ENCODE measurements at regions not wholly inside any gene's neighbourhood (a gene's known extent, or its start where the extent isn't known, plus 50 kb on each side); places are given as distances from the start of the nearest gene placed in this dataset.

DNA sequence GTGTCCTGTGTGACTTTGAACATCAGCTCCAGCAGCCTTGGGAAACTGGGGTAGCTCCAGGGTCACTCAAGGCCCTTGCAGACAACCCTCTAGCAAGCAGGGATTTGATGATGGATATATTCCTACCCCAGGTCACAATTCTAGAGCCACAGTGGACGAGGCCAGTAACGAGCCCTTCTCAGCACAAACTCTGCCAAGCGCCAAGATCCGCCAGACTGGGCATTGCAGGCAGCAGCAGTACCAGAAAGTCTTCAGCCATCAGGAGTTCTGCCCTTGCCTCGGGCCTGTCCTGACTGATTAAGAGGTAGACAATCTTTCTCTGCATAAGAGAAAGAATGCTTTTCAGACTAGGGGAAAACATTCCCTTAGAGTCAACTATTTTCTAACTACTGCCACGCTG lies 259.1 kb downstream of the FBXO15 start:
- Histone ChIP-seq H3K4me1 (ENCODE audit: control insufficient read depth in 1 of 2, insufficient read depth in 2 of 2, low read length in 2 of 2) (no peaks in the 10 kb centered on the region), H2AFZ (ENCODE audit: insufficient read depth, low read depth, low read length, poor library complexity, severe bottlenecking) (no peak overlapping the region), H3K79me2 (ENCODE audit: insufficient read depth, low read length) (no peaks in the 10 kb centered on the region), H3K9me3 (replicated peaks in 1 of 2; ENCODE audit: control insufficient read depth in 1 of 2, insufficient read depth in 1 of 2, low read length in 2 of 2) (no peaks in the 10 kb centered on the region), H3K27me3 (ENCODE audit: control insufficient read depth in 2 of 2, insufficient read depth in 2 of 2, low read length in 2 of 2) (no peaks in the 10 kb centered on the region), H3K36me3 (replicated peaks in 1 of 2; ENCODE audit: control insufficient read depth in 1 of 2, insufficient read depth in 2 of 2, low read length in 2 of 2) (no peaks in the 10 kb centered on the region), H3K9ac (ENCODE audit: insufficient read depth, low read length, poor library complexity, severe bottlenecking) (no peak overlapping the region), H3K4me2 (replicated peaks; ENCODE audit: extremely low read depth, low read length, poor library complexity, severe bottlenecking) (no peak overlapping the region), H3K4me3 (replicated peaks in 1 of 3; ENCODE audit: low read depth in 2 of 3, low read length in 3 of 3) (no peak overlapping the region), H3K27ac (ENCODE audit: low read depth in 1 of 2, low read length in 2 of 2) (no peak overlapping the region), H4K20me1 (ENCODE audit: insufficient read depth, low read length) (no peaks in the 10 kb centered on the region)
- no peaks in the 10 kb centered on the region for H3K36me3 Mint-ChIP-seq
- TF ChIP-seq, protein P1, sequence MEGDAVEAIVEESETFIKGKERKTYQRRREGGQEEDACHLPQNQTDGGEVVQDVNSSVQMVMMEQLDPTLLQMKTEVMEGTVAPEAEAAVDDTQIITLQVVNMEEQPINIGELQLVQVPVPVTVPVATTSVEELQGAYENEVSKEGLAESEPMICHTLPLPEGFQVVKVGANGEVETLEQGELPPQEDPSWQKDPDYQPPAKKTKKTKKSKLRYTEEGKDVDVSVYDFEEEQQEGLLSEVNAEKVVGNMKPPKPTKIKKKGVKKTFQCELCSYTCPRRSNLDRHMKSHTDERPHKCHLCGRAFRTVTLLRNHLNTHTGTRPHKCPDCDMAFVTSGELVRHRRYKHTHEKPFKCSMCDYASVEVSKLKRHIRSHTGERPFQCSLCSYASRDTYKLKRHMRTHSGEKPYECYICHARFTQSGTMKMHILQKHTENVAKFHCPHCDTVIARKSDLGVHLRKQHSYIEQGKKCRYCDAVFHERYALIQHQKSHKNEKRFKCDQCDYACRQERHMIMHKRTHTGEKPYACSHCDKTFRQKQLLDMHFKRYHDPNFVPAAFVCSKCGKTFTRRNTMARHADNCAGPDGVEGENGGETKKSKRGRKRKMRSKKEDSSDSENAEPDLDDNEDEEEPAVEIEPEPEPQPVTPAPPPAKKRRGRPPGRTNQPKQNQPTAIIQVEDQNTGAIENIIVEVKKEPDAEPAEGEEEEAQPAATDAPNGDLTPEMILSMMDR (IDR thresholded peaks at IDR 0.05) = no peak
- peaks cover 0 to 1% (median 0%) of the 10 kb centered on the region in 7 donors for H3K9me3 Mint-ChIP-seq
- peaks cover 0 to 2% (median 2%) of the 10 kb centered on the region in 3 donors for H3K27me3 Mint-ChIP-seq (ENCODE audit: low read depth in 3 of 3)
- intact Hi-C loops (cut with micrococcal nuclease) = no loop called here
- no peak overlapping the region for H3K27ac Mint-ChIP-seq
- no peak for DNase-seq
- H3K4me1 Mint-ChIP-seq = no peaks in the 10 kb centered on the region
- 80% methylated on average over 2 of the region's 6 CpGs for WGBS (ENCODE audit: insufficient coverage)
- no peak overlapping the region for H3K4me3 Mint-ChIP-seq

DNA sequence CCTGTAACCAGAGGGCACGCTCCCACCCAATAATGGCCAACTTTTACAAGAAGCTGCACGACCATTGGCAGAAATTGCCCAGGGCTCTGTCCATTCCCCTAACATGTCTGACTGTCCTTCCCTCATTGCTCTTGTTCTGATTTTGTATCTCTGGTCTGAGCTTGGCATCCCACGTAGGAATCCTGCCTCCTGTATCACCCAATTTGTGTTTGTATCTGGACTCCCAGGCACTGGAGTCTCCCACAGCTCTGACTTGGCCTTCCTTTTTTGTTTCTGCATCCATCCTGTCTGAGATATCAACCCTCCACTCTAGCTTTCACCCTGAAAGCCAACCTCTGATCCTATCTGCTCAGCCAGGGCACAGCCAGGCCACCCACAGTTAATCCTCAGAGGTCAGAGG lies 259.8 kb downstream of the FBXO15 start:
- Mint-ChIP-seq H3K27ac (no peak overlapping the region), H3K27me3 (ENCODE audit: low read depth in 3 of 3) (peaks cover 0 to 2% (median 2%) of the 10 kb centered on the region in 3 donors), H3K4me1 (no peaks in the 10 kb centered on the region), H3K36me3 (no peaks in the 10 kb centered on the region), H3K4me3 (no peak overlapping the region), H3K9me3 (peaks cover 0 to 3% (median 0%) of the 10 kb centered on the region in 7 donors)
- Histone ChIP-seq H3K9me3 (replicated peaks in 1 of 2; ENCODE audit: control insufficient read depth in 1 of 2, insufficient read depth in 1 of 2, low read length in 2 of 2) (no peaks in the 10 kb centered on the region), H3K36me3 (replicated peaks in 1 of 2; ENCODE audit: control insufficient read depth in 1 of 2, insufficient read depth in 2 of 2, low read length in 2 of 2) (no peaks in the 10 kb centered on the region), H3K4me1 (ENCODE audit: control insufficient read depth in 1 of 2, insufficient read depth in 2 of 2, low read length in 2 of 2) (no peaks in the 10 kb centered on the region), H3K79me2 (ENCODE audit: insufficient read depth, low read length) (no peaks in the 10 kb centered on the region), H3K9ac (ENCODE audit: insufficient read depth, low read length, poor library complexity, severe bottlenecking) (no peak overlapping the region), H3K4me2 (replicated peaks; ENCODE audit: extremely low read depth, low read length, poor library complexity, severe bottlenecking) (no peak overlapping the region), H3K27me3 (ENCODE audit: control insufficient read depth in 2 of 2, insufficient read depth in 2 of 2, low read length in 2 of 2) (no peaks in the 10 kb centered on the region), H3K27ac (ENCODE audit: low read depth in 1 of 2, low read length in 2 of 2) (no peak overlapping the region), H4K20me1 (ENCODE audit: insufficient read depth, low read length) (no peaks in the 10 kb centered on the region), H3K4me3 (replicated peaks in 1 of 3; ENCODE audit: low read depth in 2 of 3, low read length in 3 of 3) (no peak overlapping the region), H2AFZ (ENCODE audit: insufficient read depth, low read depth, low read length, poor library complexity, severe bottlenecking) (no peak overlapping the region)
- TF ChIP-seq, protein P1 (IDR thresholded peaks at IDR 0.05) = no peak
- DNase-seq = no peak
- 84% methylated on average over 3 of the region's 3 CpGs for WGBS (ENCODE audit: insufficient coverage)
- intact Hi-C loops (cut with micrococcal nuclease) = no loop called here

Measured in CD14-positive monocyte (primary cell).